ENCODE measurements at regions not wholly inside any gene's neighbourhood (a gene's known extent, or its start where the extent isn't known, plus 50 kb on each side); places are given as distances from the start of the nearest gene placed in this dataset.
"Not testable (repeated sequence)": the region's sequence is repeated elsewhere in the genome, so short reads cannot be mapped to it uniquely, and the experiment has no call there.

DNA sequence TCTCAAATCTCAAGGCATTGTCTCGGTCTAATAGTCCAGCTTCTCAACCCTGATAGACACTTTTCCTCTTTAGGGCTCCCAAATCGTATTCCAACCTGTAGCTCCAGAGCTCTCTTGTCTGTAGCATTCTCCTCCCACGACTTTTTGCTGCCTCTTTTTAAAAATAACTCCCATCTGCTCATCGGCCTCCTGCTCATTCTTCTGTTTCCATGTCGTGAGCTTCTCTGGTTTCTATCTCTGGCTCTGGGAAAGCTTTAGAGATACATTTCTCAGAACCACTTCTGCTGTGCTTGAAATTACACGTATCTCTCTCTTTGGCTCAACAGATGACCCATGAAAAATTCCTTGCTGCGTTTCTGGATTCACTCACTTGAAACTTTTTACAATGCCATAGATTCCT, 609.6 kb upstream of the C16orf82 start:
- Histone ChIP-seq H3K9me2 (replicated peaks; ENCODE audit: control insufficient read depth, low read length) (no peaks in the 10 kb centered on the region), H3K4me2 (ENCODE audit: low read length) (no peak overlapping the region), H3K27me3 (ENCODE audit: control insufficient read depth, low read length) (no peaks in the 10 kb centered on the region), H3F3A (ENCODE audit: control insufficient read depth, insufficient read depth) (no peaks in the 10 kb centered on the region), H3K36me3 (ENCODE audit: control insufficient read depth, low read length) (no peaks in the 10 kb centered on the region), H3K4me1 (ENCODE audit: control insufficient read depth, low read length) (no peaks in the 10 kb centered on the region), H3K79me2 (ENCODE audit: control insufficient read depth, low read length) (no peaks in the 10 kb centered on the region), H3K4me3 (ENCODE audit: low read length) (no peak overlapping the region), H4K20me1 (ENCODE audit: control insufficient read depth, insufficient read depth, low read depth, low read length) (no peaks in the 10 kb centered on the region), H3K9me3 (ENCODE audit: control insufficient read depth, insufficient read depth, low read length) (no peaks in the 10 kb centered on the region; the same call in 1 of the 2 replicates), H3K27ac (ENCODE audit: low read depth, low read length) (no peak overlapping the region)
- no peak for TF ChIP-seq EZH2phosphoT487 (IDR thresholded peaks at IDR 0.05; ENCODE audit: borderline replicate concordance, low read length)
- TF ChIP-seq, protein P1, sequence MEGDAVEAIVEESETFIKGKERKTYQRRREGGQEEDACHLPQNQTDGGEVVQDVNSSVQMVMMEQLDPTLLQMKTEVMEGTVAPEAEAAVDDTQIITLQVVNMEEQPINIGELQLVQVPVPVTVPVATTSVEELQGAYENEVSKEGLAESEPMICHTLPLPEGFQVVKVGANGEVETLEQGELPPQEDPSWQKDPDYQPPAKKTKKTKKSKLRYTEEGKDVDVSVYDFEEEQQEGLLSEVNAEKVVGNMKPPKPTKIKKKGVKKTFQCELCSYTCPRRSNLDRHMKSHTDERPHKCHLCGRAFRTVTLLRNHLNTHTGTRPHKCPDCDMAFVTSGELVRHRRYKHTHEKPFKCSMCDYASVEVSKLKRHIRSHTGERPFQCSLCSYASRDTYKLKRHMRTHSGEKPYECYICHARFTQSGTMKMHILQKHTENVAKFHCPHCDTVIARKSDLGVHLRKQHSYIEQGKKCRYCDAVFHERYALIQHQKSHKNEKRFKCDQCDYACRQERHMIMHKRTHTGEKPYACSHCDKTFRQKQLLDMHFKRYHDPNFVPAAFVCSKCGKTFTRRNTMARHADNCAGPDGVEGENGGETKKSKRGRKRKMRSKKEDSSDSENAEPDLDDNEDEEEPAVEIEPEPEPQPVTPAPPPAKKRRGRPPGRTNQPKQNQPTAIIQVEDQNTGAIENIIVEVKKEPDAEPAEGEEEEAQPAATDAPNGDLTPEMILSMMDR (IDR thresholded peaks at IDR 0.05; ENCODE audit: low read depth, low read length, poor library complexity, severe bottlenecking) = no peak

GRCh38 chr16:26457882-26458281, 608.8 kb upstream of the C16orf82 start:
- no peaks in the 10 kb centered on the region for H3K9me2 ChIP-seq (replicated peaks; ENCODE audit: control insufficient read depth, low read length)
- H3K9me3 ChIP-seq (ENCODE audit: control insufficient read depth, insufficient read depth, low read length) = no peaks in the 10 kb centered on the region; the same call in 1 of the 2 replicates
- TF ChIP-seq, protein P1 (IDR thresholded peaks at IDR 0.05; ENCODE audit: low read depth, low read length, poor library complexity, severe bottlenecking) = no peak
- no peak for TF ChIP-seq EZH2phosphoT487 (IDR thresholded peaks at IDR 0.05; ENCODE audit: borderline replicate concordance, low read length)
- H4K20me1 ChIP-seq (ENCODE audit: control insufficient read depth, insufficient read depth, low read depth, low read length) = no peaks in the 10 kb centered on the region
- H3K79me2 ChIP-seq (ENCODE audit: control insufficient read depth, low read length) = no peaks in the 10 kb centered on the region
- H3K36me3 ChIP-seq (ENCODE audit: control insufficient read depth, low read length) = no peaks in the 10 kb centered on the region
- no peak overlapping the region for H3K4me2 ChIP-seq (ENCODE audit: low read length)
- H3K27ac ChIP-seq (ENCODE audit: low read depth, low read length) = no peak overlapping the region
- H3K4me3 ChIP-seq (ENCODE audit: low read length) = no peak overlapping the region
- no peaks in the 10 kb centered on the region for H3K27me3 ChIP-seq (ENCODE audit: control insufficient read depth, low read length)
- H3F3A ChIP-seq (ENCODE audit: control insufficient read depth, insufficient read depth) = no peaks in the 10 kb centered on the region
- H3K4me1 ChIP-seq (ENCODE audit: control insufficient read depth, low read length) = no peaks in the 10 kb centered on the region

DNA sequence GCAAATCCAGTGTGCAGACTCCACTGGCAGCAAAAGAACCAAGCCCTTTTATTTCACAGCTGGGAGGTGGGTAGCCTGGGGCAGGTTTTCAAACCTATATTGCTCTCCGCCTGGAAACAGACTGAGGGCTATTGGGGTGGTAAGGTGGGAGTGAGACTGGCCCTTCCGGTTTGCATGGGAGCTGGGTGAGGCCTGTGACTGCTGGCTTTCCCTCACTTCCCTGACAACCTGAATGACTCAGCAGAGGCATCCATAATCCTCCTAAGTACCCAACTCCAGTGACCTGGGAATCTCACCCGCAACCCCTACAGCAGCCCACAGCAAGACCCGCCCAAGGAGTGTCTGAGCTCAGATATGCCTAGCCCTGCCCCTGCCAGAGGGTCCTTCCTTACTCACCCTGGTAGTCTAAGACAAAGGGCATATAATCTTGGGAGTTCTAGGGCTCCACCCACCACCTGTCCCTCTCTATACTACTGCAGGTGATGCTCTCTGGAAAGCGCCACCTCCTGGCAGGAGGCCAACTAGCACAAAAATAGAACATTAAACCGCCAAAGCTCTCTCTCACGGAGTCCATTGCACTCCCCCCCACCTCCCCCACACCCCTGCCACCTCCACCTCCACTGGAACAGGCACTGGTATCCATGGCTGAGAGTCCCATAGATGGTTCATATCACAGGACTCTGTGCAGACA, 602.0 kb upstream of the C16orf82 start:
- H3K9me2 ChIP-seq (replicated peaks; ENCODE audit: control insufficient read depth, low read length) = no peaks in the 10 kb centered on the region
- no peaks in the 10 kb centered on the region for H3F3A ChIP-seq (ENCODE audit: control insufficient read depth, insufficient read depth)
- no peaks in the 10 kb centered on the region for H3K4me1 ChIP-seq (ENCODE audit: control insufficient read depth, low read length)
- no peaks in the 10 kb centered on the region for H3K79me2 ChIP-seq (ENCODE audit: control insufficient read depth, low read length)
- H3K4me3 ChIP-seq (ENCODE audit: low read length) = no peak overlapping the region
- peaks cover 3% of the 10 kb centered on the region; the same call in 1 of the 2 replicates for H3K9me3 ChIP-seq (ENCODE audit: control insufficient read depth, insufficient read depth, low read length)
- no peak overlapping the region for H3K4me2 ChIP-seq (ENCODE audit: low read length)
- no peaks in the 10 kb centered on the region for H3K27me3 ChIP-seq (ENCODE audit: control insufficient read depth, low read length)
- H4K20me1 ChIP-seq (ENCODE audit: control insufficient read depth, insufficient read depth, low read depth, low read length) = no peaks in the 10 kb centered on the region
- no peak overlapping the region for H3K27ac ChIP-seq (ENCODE audit: low read depth, low read length)
- no peaks in the 10 kb centered on the region for H3K36me3 ChIP-seq (ENCODE audit: control insufficient read depth, low read length)
- TF ChIP-seq, protein P1 (IDR thresholded peaks at IDR 0.05; ENCODE audit: low read depth, low read length, poor library complexity, severe bottlenecking) = no peak
- TF ChIP-seq EZH2phosphoT487 (IDR thresholded peaks at IDR 0.05; ENCODE audit: borderline replicate concordance, low read length) = no peak

GRCh38 chr16:26474405-26474804, 592.3 kb upstream of the C16orf82 start:
- H3F3A ChIP-seq (ENCODE audit: control insufficient read depth, insufficient read depth); H3K9me2 ChIP-seq (replicated peaks; ENCODE audit: control insufficient read depth, low read length); H3K27me3 ChIP-seq (ENCODE audit: control insufficient read depth, low read length); H3K36me3 ChIP-seq (ENCODE audit: control insufficient read depth, low read length); H4K20me1 ChIP-seq (ENCODE audit: control insufficient read depth, insufficient read depth, low read depth, low read length); H3K9me3 ChIP-seq (ENCODE audit: control insufficient read depth, insufficient read depth, low read length); H3K27ac ChIP-seq (ENCODE audit: low read depth, low read length); H3K4me1 ChIP-seq (ENCODE audit: control insufficient read depth, low read length); H3K4me2 ChIP-seq (ENCODE audit: low read length); H3K79me2 ChIP-seq (ENCODE audit: control insufficient read depth, low read length); H3K4me3 ChIP-seq (ENCODE audit: low read length): not testable (repeated sequence)
